GM19025 (cell line): ENCODE measurements at regions not wholly inside any gene's neighbourhood (a gene's known extent, or its start where the extent isn't known, plus 50 kb on each side); places are given as distances from the start of the nearest gene placed in this dataset.
"Not testable (repeated sequence)": the region's sequence is repeated elsewhere in the genome, so short reads cannot be mapped to it uniquely, and the experiment has no call there.

ENCODE experiments used
- ATAC-seq: cut with Tn5 transposase; IDR thresholded peaks from one replicate; pipeline ENCODE4 v1.9.1; 2021; ENCODE audit warnings: mild to moderate bottlenecking, low read depth, moderate library complexity; ENCODE audit not compliant: unreplicated experiment

DNA sequence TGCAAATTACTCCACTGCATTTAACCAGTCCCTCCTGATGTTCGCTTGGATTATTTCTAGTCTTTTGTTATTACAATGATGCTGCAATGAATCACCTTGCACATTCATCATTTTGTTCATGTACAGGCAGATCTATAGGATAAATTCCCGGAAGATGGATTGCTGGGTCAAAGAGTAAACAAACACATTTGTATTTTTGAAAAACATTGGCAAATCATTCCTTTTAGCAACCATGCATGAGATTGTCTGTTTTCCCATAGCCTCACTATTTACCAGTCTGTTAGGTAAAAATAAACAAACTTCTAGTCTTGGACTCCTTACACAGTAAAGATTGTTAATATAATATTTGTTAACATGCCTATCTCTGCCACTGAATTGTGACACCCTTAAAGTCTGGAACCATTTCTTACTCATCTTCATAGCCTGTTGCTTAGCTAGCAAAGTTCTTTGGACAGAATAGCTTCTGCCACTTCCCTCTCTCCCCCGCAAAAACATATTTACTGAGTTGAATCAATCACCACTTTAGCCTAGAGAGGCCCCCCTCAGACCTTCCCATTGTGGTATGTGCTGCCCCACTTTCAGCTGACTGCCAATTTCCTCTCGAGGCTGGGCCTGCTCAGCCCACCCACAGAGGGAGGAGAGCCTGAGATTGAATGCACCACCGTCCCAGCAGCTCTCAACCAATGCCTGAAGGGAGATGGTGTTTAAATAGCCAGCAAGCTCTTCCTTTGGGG is 108.4 kb upstream of the ATXN3L start:
- ATAC-seq: no peak

DNA sequence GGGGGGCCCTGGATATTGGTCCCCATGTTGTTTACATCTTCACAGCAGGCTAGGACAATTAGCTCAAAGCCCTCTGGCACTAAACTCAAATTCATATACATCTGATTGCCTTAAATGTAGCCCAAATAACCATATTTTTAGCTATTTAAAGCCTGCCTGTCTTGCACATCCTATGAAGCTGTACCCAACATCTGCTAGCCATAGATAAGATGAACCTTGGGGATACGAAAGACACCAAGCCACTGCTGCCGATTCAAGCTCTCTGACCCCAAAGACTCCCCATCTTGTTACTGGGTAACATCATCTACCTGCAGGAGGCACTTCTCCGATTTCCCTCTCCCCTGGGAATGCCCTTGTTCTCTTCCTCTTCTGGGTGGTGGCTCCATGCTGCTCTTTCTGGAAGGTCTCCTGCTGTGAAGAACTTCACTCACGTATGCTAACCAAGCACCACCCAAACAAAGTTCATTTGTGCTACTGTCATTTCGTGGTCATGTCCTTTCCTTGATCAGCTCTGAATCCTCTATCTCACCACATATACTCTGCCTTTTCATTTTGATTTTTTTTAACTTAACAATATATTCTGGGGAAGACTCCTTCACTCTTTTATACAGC is 107.7 kb upstream of the ATXN3L start:
- ATAC-seq: no peak

DNA sequence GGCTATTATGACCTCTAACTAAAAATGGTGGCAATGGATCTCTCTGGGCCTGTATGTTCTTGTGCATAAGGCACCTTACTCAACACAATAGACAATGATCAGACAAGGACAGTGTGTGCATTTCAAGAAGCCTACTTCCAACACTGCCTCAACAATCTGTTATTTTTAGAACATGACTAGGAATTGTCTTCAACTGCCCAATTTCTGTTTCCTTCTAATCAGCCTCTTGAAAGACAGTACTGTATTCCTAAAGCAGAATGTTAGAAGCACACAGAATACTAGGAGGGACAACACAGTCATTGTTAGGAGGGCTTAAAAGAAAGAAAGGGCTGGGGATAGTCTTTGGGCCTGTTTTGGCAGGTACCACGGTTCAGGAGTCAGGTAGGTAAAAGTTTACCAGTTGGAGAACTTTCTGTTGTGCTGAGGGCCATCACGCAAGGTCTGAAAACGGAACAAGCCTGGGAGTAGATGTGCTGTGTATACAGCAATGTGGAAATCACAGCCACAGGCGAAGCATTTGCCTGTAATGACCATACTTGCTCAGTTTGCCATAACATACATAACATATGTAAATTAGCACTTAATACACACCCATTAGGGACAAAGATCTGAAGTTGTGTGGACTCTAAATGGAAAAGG is 100.8 kb upstream of the ATXN3L start:
- no peak for ATAC-seq

DNA sequence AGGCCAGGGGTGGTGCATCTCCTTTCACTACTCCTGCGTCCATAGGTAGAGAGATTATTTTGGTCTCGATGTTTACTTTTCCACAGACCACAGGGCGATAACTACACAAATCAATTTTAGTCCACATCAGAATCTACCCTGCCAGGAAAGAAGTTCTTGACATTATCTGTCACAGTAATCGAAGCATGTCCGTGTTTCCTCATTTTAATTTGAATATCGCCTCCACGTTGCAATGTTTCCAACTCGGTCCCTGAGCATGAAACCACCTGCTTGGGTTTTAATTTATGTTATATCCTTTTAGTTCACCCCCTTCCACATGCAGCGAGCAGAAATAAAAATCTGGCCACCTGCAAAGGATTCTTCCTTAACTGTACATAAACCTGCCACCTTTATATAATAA is 100.1 kb upstream of the ATXN3L start:
- ATAC-seq: no peak

DNA sequence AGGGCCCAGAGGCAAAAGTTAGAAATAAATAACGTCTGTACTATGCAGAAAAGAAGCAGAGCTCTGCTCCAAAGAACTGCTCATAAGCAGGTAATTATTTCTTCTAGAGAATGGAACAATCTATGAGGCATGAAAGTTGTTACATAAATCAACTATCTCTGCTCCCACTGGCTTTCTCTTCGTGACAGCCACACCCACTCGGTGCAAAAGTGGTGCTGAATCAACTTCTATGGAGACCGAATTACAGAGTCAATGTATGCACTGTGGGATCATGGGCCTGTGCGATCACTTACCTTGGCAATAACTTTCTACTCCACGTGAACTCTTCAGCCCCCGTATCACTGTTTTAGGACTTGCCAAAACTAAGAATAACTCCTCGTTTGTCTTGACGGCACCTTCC is 99.4 kb upstream of the ATXN3L start:
- ATAC-seq: no peak

DNA sequence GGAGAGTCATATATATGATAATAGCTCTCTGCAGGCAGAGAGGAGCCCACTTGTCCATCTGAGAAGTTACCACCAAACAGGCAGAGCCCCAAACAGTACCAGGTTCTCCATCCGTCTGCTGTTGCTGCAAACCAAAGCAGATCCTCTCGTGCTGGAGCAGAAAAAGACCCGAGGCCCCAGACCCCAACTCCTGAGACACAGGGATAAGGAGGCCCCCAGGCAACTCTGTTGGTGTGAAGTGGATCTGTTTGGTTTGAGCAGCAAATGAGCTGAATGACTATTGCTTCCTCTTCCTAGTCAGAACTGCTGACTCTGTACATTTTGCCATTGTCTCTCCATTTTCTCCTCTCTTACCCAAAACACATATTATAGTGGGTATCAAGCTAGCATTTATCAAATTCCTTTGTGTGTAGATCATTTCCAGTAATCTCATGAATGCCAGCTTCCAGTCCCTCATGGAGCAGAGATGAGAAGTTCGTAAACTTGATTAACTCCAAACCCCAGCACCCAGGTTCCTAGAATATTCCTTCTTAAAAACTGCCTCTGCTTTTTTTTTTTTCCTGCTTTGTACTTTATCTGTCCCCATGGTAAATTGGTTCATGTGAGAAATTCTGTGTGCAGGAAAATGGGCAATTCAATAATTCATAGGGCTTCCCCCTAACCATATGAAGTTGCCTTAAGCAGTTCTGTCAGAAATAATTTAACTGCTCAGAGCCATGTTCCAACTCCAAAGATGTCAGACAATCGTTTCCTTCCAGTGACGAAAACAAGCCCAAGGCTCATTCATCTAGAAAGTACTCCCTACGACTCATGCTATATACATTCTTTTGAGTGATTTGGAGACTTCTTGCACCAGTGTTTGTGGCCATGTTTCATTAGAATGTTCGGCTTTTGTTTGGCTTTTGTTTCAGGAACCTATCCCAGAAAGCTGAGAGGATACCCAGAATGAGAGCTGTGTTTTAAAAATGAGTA is 98.6 kb upstream of the ATXN3L start:
- no peak for ATAC-seq

DNA sequence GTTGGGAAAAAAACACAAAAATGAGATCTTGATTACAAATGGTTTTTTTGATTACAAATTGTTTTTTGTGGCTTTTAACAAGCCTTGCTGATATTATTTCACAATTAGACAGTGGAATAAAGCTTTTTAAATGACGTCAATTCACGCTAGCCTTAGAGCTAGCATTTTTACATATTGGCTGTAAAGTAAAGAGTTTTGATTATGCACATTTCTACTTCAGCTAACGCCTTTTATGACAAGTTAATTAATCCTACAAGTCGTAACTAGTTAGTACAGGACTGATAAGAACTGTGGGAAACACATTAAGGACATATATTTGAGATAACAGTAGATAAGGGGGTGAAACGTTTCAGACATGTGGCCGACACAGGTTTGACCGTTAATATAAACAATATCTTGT is 95.7 kb upstream of the ATXN3L start:
- ATAC-seq: no peak

DNA sequence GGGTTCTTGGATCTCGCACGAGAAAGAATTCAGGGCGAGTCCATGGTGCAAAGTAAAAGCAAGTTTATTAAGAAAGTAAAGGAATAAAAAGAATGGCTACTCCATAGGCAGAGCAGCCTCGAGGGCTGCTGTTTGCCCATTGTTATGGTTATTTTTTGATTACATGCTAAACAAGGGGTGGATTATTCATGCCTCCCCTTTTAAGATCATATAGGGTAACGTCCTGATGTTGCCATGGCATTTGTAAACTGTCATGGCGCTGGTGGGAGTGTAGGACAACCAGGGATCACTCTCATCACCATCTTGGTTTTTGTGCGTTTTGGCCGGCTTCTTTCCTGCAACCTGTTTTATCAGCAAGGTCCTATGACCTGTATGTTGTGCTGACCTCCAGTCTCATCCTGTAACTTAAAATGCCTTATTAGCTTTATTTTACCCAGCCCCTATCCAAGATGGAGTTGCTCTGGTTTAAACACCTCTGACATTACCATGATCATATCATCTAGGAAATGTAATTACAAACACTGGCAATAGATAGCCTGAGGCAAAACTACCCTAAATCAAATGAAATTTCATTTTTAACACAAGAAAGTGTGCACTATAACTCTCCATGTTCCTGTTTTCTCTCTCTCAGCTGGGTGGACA is 94.3 kb upstream of the ATXN3L start:
- ATAC-seq: no peak

DNA sequence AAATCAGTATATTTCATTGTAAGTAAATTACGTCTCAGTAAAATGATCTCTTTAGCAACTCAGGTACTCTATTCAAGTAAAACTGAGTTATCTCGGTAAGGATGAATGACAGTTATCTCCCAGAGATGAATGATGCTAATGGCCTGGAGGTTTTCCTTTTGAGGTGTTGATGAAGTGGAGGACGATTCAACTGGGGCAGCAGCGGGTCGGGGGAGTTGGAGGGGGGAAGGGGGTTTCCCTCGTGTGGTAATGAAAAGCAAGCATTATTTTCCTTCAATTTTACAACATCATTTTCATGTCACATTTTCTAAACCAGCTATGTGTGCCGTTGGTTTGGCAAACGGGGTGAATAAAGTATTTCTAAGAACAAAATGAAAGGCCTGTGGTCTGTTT is 92.4 kb upstream of the ATXN3L start:
- ATAC-seq: no peak

DNA sequence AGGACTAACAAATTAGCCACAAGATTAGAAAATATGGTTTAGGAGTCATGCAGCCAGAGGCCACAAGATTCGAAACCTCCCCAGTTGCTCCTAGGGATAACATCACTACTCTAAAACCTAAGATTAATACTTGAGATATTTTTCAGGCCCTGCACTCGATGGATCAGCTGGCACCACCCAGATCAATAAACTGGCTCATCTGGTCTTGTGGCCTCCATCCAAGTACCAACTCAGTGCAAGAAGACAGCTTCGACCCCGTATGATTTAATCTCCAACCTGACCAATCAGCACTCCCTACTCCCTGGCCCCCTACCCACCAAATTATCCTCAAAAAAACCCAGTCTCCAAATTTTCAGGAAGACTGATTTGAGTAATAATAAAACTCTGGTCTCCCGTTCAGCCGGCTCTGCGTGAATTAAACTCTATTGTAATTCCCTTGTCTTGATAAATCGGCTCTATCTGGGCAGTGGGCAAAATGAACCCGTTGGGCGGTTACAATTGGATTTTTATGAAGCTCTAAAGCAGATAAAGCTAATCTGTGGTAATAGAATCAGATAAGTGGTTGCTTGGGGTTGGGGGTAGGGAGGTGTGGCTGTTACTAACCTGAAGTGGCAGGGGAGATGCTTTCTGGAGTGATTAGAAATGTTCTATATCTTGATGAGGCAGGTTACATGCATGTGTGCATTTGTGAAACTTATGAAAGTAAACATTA is 91.8 kb upstream of the ATXN3L start:
- no peak for ATAC-seq

DNA sequence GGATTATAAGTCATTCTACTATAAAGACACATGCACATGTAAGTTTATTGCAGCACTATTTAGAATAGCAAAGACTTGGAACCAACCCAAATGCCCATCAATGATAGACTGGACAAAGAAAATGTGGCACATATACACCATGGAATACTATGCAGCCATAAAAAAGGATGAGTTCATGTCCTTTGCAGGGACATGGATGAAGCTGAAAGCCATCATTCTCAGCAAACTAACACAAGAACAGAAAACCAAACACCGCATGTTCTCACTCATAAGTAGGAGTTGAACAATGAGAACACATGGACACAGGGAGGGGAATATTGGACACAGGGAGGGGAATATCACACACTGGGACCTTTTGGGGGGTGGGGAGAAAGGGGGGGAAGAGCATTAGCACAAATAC is 88.7 kb upstream of the ATXN3L start:
- ATAC-seq: not testable (repeated sequence)

DNA sequence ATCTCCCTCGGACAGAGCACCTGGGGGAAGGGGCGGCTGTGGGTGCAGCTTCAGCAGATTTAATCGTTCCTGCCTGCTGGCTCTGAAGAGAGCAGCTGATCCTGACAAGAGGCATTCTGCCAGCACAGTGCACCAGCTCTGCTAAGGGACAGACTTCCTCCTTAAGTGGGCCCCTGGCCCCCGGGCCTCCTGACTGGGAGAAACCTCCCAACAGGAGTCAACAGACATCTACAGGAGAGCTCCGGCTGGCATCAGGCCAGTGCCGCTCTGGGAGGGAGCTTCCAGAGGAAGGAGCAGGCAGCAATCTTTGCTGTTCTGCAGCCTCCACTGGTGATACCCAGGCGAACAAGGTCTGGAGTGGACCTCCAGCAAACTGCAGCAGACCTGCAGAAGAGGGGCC is 84.9 kb upstream of the ATXN3L start:
- ATAC-seq: not testable (repeated sequence)

DNA sequence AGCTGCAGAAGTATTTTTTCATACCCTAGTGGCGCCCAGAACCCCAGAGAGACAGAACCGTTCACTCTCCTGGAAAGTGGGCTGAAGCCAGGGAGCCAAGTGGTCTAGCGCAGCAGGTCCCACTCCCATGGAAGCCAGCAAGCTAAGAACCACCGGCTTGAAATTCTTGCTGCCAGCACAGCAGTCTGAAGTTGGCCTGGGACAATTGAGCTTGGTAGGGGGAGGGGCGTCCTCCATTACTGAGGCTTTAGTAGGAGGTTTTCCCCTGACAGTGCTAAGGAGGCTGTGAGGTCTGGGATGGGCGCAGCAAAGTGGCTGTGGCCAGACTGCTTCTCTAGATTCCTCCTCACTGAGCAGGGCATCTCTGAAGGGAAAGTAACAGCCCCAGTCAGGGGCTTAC is 84.5 kb upstream of the ATXN3L start:
- ATAC-seq: no peak

DNA sequence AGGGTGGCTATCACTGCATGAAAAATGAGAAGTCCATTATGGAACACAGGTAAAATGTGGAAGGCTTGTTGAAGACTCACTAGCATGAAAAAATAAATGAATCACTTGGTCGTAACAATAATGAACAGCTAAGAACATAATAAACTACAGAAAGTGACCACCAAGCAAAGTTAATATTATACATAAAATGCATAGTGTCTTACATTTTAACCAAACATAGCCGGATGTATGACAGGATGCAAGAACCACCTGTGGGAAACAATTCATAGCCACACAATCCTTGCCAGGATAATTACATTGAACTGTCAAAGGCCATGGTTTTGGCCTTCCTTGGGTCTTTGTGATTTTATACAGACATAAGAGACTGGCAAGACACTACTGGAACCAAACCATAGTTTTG is 81.9 kb upstream of the ATXN3L start:
- ATAC-seq: no peak

DNA sequence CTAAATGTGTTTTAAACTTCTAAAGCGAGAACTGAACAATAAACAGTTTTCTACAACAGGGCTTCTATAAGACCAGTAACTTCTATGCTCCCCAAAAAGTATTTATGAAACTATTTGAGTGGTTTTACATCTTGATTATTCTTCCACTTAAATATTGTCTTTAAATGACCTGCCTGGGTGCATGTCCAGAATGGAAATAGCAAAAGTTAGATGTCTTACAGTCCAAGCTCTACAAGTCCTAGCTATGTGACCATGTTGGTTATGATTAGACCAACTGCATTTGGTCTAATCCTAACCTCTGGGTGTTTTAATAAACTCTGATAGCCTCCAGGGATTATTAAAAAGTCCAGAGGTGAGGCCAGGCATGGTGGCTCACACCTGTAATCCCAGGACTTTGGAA is 79.0 kb upstream of the ATXN3L start:
- no peak for ATAC-seq

DNA sequence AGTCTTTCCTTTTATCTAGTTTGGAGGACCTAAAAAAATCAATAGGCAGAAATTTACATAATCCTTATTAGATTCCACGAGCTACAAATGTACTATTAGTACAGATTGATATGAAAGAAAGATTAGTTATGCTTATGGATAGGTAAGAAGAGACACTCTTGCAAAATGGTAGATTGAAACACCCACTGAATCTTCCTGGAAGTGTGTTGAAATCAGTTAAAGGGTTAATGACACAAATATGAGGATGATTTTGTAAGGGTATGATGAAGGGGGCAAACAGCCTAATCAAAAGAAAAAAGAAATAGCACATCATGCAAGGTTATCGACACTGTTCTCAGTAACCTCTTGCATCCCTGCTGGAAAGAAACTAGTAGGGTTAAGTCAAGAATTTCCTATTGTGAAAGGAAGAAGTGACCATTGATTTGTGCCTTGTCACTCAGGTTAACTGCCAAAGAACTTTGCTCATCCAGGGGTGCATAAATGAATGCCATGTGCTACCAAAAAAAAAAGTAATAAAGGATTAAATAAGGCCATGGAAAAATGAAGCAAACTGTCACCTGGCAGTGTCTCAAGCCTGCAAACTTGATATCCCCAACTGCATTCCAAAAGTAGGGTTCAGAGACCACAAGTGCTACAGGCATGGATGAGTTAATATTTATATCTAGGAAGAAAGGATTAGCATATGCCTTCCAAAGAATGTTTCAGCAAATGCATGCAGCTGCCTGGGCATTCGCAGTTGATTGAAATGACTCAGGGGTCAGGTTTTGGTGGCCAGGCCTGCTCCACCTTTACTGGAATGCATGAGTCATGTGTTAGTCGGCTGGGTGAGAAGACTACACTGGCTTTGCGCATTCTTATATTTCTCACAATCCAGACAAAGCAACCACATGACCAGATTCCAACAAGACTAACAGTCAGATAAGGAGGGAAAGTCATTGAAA is 78.3 kb upstream of the ATXN3L start:
- no peak for ATAC-seq

DNA sequence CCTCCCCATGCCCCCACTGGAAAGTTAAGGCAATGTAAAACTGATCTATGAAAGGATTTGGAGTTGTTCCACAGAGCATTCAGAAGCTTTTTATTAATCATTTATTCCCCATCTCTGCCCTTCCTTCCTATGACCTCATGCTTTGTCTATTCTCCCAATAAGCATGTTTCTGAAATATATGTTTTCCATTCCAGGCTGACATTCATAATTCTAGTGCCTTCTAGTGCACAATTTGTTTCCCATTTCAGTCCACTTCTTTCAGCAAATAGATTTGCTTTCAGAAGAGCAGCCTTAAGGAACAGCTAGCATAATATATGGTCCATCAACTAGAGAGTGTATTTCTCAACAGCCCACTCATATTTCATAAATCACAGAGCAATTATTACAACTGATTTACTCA is 77.1 kb upstream of the ATXN3L start:
- ATAC-seq: no peak

DNA sequence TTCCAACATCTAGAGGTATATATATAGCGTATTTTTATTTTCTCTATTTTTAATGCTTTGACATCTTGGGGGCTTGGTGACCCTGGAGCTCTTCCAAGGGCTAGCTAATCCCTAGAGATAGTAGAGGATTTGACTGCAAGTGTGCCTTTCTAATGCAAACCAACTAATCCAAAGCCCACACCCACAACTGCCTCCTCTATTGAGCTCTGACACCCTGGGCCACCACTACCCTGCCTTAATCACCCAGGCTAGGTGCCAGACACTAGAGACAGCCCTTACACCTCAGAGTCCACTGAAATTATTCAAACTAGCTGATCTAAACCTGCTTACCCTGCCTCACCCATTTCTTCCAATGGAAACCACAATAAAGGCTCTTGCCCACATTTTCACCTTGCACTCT is 69.6 kb upstream of the ATXN3L start:
- no peak for ATAC-seq
